HCT116 (cell line): ENCODE measurements at regions not wholly inside any gene's neighbourhood (a gene's known extent, or its start where the extent isn't known, plus 50 kb on each side); places are given as distances from the start of the nearest gene placed in this dataset.

Experiments
- ATAC-seq: fragments of 200-7000 bp; cut with Tn5 transposase; 2 replicates; pipeline ENCODE4 v1.9.1; 2020; ENCODE audit warnings: mild to moderate bottlenecking, moderate library complexity
- BruUV-seq: library from RNA; stranded (reverse); fragments of 400-500 nt; replicated peaks from 2 replicates; lab custom pipeline; 2021; lab: Mats Ljungman, UMichigan
- CTCF ChIA-PET: fragments of 300-600 bp; sonication (Branson Sonifier 250); formaldehyde crosslinking; loops from one replicate; lab custom pipeline; 2021; ENCODE audit warnings: antibody characterized with exemption; lab: Charles Lee
- POLR2A ChIA-PET: fragments of 300-600, 350-600 bp; sonication (Branson Sonifier 250); formaldehyde crosslinking; loops from one replicate; lab custom pipeline; 2021; ENCODE audit warnings: antibody characterized with exemption; lab: Charles Lee
- RAD21 ChIA-PET, 2 experiments: fragments of 300-600 bp; sonication (Branson Sonifier 250); formaldehyde crosslinking; loops; one replicate each; lab custom pipeline; 2023; ENCODE audit warnings: low total read pairs in 2 of 2; ENCODE audit not compliant: uncharacterized antibody in 2 of 2, unreplicated experiment in 2 of 2, low non-redundant PET in 1 of 2; lab: Charles Lee
- DNase-seq: peaks from one replicate; pipeline ENCODE4 v3.0.0-alpha.2; 2010; ENCODE audit warnings: low read depth, low spot score
- H2AFZ ChIP-seq: fragments of 200-600 bp; shearing (Covaris generic), sonication (generic); 2 replicates; pipeline ENCODE4 v1.6.1; 2017; ENCODE audit warnings: low read depth, mixed run types, mixed read lengths, antibody characterized with exemption, low read length; ENCODE audit not compliant: poor library complexity, severe bottlenecking
- H3K27ac ChIP-seq: 2 replicates; pipeline ENCODE4 v1.5.1; 2012; ENCODE audit warnings: low read depth, low read length
- H3K27me3 ChIP-seq: fragments of 200-600 bp; sonication (generic); 2 replicates; pipeline ENCODE4 v1.6.1; 2016; ENCODE audit warnings: mixed run types, low read length, mixed read lengths; ENCODE audit not compliant: insufficient read depth
- H3K36me3 ChIP-seq, 2 experiments: fragments of 200-500 bp in 1 of 2; fragments of 200-600 bp in 1 of 2; sonication (Bioruptor generic) in 1 of 2; sonication (generic) in 1 of 2; 2 replicates each; pipeline versions ENCODE4 v1.5.1 to v1.6.1; 2014 to 2016; ENCODE audit warnings: low read length in 2 of 2, inconsistent platforms in 1 of 2, mixed read lengths in 1 of 2, mixed run types in 1 of 2; ENCODE audit not compliant: insufficient read depth in 2 of 2, control insufficient read depth in 1 of 2
- H3K4me1 ChIP-seq, 2 experiments: fragments of 200-600 bp in 1 of 2; sonication (generic) in 1 of 2; 2 replicates each; pipeline versions ENCODE4 v1.5.1 to v1.6.1; 2012 to 2017; ENCODE audit warnings: low read length in 2 of 2, inconsistent platforms in 1 of 2, mild to moderate bottlenecking in 1 of 2, mixed read lengths in 1 of 2, mixed run types in 1 of 2, moderate library complexity in 1 of 2; ENCODE audit not compliant: insufficient read depth in 2 of 2, control insufficient read depth in 1 of 2
- H3K4me2 ChIP-seq: fragments of 200-600 bp; sonication (generic); 2 replicates; pipeline ENCODE4 v1.6.1; 2017; ENCODE audit warnings: mixed run types, low read length, mixed read lengths
- H3K4me3 ChIP-seq, 2 experiments: fragments of 200-600 bp in 1 of 2; sonication (generic) in 1 of 2; replicated peaks in 1 of 2; 2 replicates each; pipeline ENCODE4 v1.5.1; 2011 to 2016; ENCODE audit warnings: low read length in 2 of 2, control low read depth in 1 of 2, low read depth in 1 of 2, mild to moderate bottlenecking in 1 of 2, mixed read lengths in 1 of 2, mixed run types in 1 of 2
- H3K79me2 ChIP-seq: fragments of 200-600 bp; sonication (generic); 2 replicates; pipeline ENCODE4 v1.6.1; 2017; ENCODE audit warnings: mild to moderate bottlenecking, mixed run types, low read length, moderate library complexity, mixed read lengths; ENCODE audit not compliant: insufficient read depth
- H3K9ac ChIP-seq: fragments of 200-600 bp; sonication (generic); 2 replicates; pipeline ENCODE4 v1.6.1; 2016; ENCODE audit warnings: low read length, mixed read lengths
- H3K9me2 ChIP-seq: fragments of 200-600 bp; sonication (generic), shearing (Covaris generic); 2 replicates; pipeline ENCODE4 v1.6.1; 2017; ENCODE audit warnings: mixed run types, mild to moderate bottlenecking, moderate library complexity; ENCODE audit not compliant: insufficient read depth
- H3K9me3 ChIP-seq, 2 experiments: fragments of 200-500 bp in 1 of 2; fragments of 200-600 bp in 1 of 2; sonication (Bioruptor generic) in 1 of 2; sonication (generic) in 1 of 2; 2 replicates each; pipeline ENCODE4 v1.6.1; 2014 to 2017; ENCODE audit warnings: low read length in 2 of 2, mixed read lengths in 2 of 2, inconsistent platforms in 1 of 2, low read depth in 1 of 2, mild to moderate bottlenecking in 1 of 2, mixed run types in 1 of 2, moderate library complexity in 1 of 2; ENCODE audit not compliant: control insufficient read depth in 1 of 2, insufficient read depth in 1 of 2
- H4K20me1 ChIP-seq: fragments of 200-600 bp; sonication (generic), shearing (Covaris generic); 2 replicates; pipeline ENCODE4 v1.6.1; 2017; ENCODE audit warnings: mixed run types, mild to moderate bottlenecking, moderate library complexity; ENCODE audit not compliant: insufficient read depth
- EGR1 ChIP-seq: IDR thresholded peaks from 2 replicates; pipeline ENCODE4 v1.6.1; 2012; ENCODE audit warnings: low read depth
- EZH2 ChIP-seq: fragments of 200-600 bp; sonication (generic); IDR thresholded peaks from 2 replicates; pipeline ENCODE4 v1.6.1; 2017; ENCODE audit warnings: antibody characterized with exemption, mixed run types
- POLR2A ChIP-seq: IDR thresholded peaks from 2 replicates; pipeline ENCODE4 v1.7.0; 2011; ENCODE audit warnings: borderline replicate concordance; ENCODE audit not compliant: insufficient read depth, insufficient read length; ENCODE audit errors: extremely low read depth
- POLR2AphosphoS5 ChIP-seq: IDR thresholded peaks from 2 replicates; pipeline ENCODE4 v1.6.1; 2011; ENCODE audit warnings: mild to moderate bottlenecking, low read depth, low read length, moderate library complexity
- SRF ChIP-seq: IDR thresholded peaks from 2 replicates; pipeline ENCODE4 v1.6.1; 2012; ENCODE audit warnings: low read depth
- TCF7L2 ChIP-seq: IDR thresholded peaks from 2 replicates; pipeline ENCODE4 v1.7.0; 2011; ENCODE audit warnings: borderline replicate concordance, inconsistent platforms; ENCODE audit not compliant: insufficient read depth, insufficient read length; ENCODE audit errors: extremely low read depth
- ZNF274 ChIP-seq: fragments of 200-500 bp; sonication (Bioruptor generic); IDR thresholded peaks from 2 replicates; pipeline ENCODE4 v1.6.1; 2014; ENCODE audit warnings: mild to moderate bottlenecking, low read depth, low read length, inconsistent platforms
- intact Hi-C: fragments of 100-400 bp; cut with micrococcal nuclease; formaldehyde crosslinking; loops from 2 replicates; pipeline ENCODE4 v1.10.0; 2022
- TF ChIP-seq, protein P1 (sequence below): IDR thresholded peaks from 2 replicates; pipeline ENCODE4 v1.6.1; 2012
- TF ChIP-seq, protein P2 (sequence below): IDR thresholded peaks from 2 replicates; pipeline ENCODE4 v1.6.1; 2012
- TF ChIP-seq, protein P3 (sequence below): IDR thresholded peaks from 2 replicates; pipeline ENCODE4 v1.6.1; 2011; ENCODE audit warnings: mild to moderate bottlenecking, low read length, moderate library complexity; ENCODE audit not compliant: insufficient replicate concordance; ENCODE audit errors: extremely low read depth

DNA sequence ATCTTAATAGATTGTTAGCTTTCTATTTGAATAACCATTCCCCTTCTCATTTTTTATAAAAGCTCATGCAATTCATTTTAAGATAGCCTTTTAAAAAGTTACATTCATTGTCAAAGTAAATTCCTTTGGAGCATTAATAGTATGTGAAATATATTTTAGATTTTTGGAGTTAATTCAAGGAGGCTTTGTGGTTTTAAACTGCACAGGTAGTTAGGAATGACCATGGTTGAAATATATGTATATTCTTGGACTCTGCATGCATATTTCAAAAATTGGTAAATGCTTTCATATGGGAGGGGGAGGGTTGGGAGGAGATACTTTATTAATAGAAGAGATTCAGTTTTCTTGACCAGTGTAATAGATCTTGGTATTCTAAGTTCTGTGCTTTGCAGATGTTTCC lies 244.4 kb upstream of the C2CD4B start:
- ChIA-PET RAD21 (no interaction called here), POLR2A (no interaction called here), CTCF (no interaction called here)
- no peaks in the 10 kb centered on the region for H3K36me3 ChIP-seq
- TF ChIP-seq, protein P1, sequence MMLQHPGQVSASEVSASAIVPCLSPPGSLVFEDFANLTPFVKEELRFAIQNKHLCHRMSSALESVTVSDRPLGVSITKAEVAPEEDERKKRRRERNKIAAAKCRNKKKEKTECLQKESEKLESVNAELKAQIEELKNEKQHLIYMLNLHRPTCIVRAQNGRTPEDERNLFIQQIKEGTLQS = no peak
- TF ChIP-seq, protein P2, sequence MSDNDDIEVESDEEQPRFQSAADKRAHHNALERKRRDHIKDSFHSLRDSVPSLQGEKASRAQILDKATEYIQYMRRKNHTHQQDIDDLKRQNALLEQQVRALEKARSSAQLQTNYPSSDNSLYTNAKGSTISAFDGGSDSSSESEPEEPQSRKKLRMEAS = no peak
- TF ChIP-seq POLR2AphosphoS5 (no peak), ZNF274 (no peak), EZH2 (no peak), TCF7L2 (no peak), EGR1 (no peak), POLR2A (no peak), SRF (no peak)
- TF ChIP-seq, protein P3, sequence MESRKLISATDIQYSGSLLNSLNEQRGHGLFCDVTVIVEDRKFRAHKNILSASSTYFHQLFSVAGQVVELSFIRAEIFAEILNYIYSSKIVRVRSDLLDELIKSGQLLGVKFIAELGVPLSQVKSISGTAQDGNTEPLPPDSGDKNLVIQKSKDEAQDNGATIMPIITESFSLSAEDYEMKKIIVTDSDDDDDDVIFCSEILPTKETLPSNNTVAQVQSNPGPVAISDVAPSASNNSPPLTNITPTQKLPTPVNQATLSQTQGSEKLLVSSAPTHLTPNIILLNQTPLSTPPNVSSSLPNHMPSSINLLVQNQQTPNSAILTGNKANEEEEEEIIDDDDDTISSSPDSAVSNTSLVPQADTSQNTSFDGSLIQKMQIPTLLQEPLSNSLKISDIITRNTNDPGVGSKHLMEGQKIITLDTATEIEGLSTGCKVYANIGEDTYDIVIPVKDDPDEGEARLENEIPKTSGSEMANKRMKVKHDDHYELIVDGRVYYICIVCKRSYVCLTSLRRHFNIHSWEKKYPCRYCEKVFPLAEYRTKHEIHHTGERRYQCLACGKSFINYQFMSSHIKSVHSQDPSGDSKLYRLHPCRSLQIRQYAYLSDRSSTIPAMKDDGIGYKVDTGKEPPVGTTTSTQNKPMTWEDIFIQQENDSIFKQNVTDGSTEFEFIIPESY = no peak
- H4K20me1 ChIP-seq = no peaks in the 10 kb centered on the region
- no peak overlapping the region for H3K9ac ChIP-seq
- H3K4me3 ChIP-seq = no peak overlapping the region
- H3K9me2 ChIP-seq = no peaks in the 10 kb centered on the region
- H3K4me1 ChIP-seq = no peaks in the 10 kb centered on the region
- no peak for ATAC-seq
- intact Hi-C loops = no loop called here
- H3K79me2 ChIP-seq = no peaks in the 10 kb centered on the region
- BruUV-seq = no TSS peak
- H3K4me2 ChIP-seq = no peak overlapping the region
- no peaks in the 10 kb centered on the region for H3K9me3 ChIP-seq
- no peak for DNase-seq
- H3K27me3 ChIP-seq = no peaks in the 10 kb centered on the region
- H2AFZ ChIP-seq = no peak overlapping the region
- H3K27ac ChIP-seq = no peak overlapping the region
